ENCODE measurements at regions not wholly inside any gene's neighbourhood (a gene's known extent, or its start where the extent isn't known, plus 50 kb on each side); places are given as distances from the start of the nearest gene placed in this dataset.

DNA sequence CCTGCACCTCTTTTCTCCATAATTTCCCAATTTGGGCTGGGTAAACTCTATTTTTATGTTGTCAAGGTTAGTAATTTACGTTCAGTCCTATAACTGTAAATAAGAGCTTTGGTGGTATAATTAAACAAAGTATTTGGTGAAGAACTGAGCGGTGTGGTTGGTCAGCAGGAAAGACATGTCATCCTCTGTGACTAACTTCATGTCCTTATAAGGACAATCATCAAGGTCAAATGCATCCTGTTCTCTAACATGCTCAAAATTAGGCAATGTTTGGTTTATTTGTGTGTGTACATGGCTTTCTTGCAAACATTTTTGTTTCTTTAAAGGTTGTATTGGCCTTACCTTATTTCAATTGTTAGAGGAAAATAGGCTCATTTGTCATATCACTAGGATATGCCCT is 121.5 kb upstream of the NABP1 start:
- H3K79me1 ChIP-seq (ENCODE audit: low read depth, low read length), result no peaks in the 10 kb centered on the region
- no peak overlapping the region for H2AK5ac ChIP-seq (ENCODE audit: low read depth, low read length)
- H2BK15ac ChIP-seq (ENCODE audit: low read length), result no peak overlapping the region
- H3K23ac ChIP-seq (ENCODE audit: low read depth, low read length, poor library complexity), result no peak overlapping the region
- H3K4me1 ChIP-seq (ENCODE audit: control insufficient read depth in 2 of 2, insufficient read depth in 1 of 2, low read depth in 1 of 2, low read length in 2 of 2), result peaks cover 0 to 2% of the 10 kb centered on the region in 2 donors
- H4K91ac ChIP-seq (ENCODE audit: low read depth, low read length, poor library complexity), result no peak overlapping the region
- no peaks in the 10 kb centered on the region for H3K36me3 ChIP-seq (replicated peaks in 1 of 2; ENCODE audit: control insufficient read depth in 2 of 2, insufficient read depth in 2 of 2, low read length in 2 of 2)
- no peak overlapping the region for H3K27ac ChIP-seq (replicated peaks; ENCODE audit: low read length)
- H4K8ac ChIP-seq (ENCODE audit: low read depth, low read length), result no peak overlapping the region
- no peak overlapping the region for H2BK5ac ChIP-seq (ENCODE audit: low read length)
- H2AFZ ChIP-seq (ENCODE audit: low read length), result no peak overlapping the region
- H3K14ac ChIP-seq (ENCODE audit: low read length), result no peak overlapping the region
- no peak overlapping the region for H3K4ac ChIP-seq (ENCODE audit: low read length)
- H3K9ac ChIP-seq (ENCODE audit: low read depth, low read length, poor library complexity), result no peak overlapping the region
- no peak overlapping the region for H3K4me3 ChIP-seq (ENCODE audit: low read length in 2 of 2)
- DNase-seq (ENCODE audit: low spot score), result no peak
- peaks cover 0 to 4% (median 0%) of the 10 kb centered on the region in 3 experiments for H3K27me3 ChIP-seq (ENCODE audit: control insufficient read depth in 3 of 3, insufficient read depth in 3 of 3, low read depth in 1 of 3, low read length in 3 of 3)
- WGBS, 2 donors (ENCODE audit: extremely low coverage in 2 of 2, insufficient read length in 2 of 2, insufficient replicate concordance in 1 of 2), result no CpG with 5 or more reads among the region's 2 CpGs
- H2BK120ac ChIP-seq (ENCODE audit: low read depth, low read length), result no peak overlapping the region
- no peak overlapping the region for H3K18ac ChIP-seq (ENCODE audit: low read length)
- no peak overlapping the region for H3K4me2 ChIP-seq (ENCODE audit: insufficient read depth, low read length, poor library complexity, severe bottlenecking)
- H3K9me3 ChIP-seq (replicated peaks in 1 of 2; ENCODE audit: control insufficient read depth in 2 of 2, insufficient read depth in 1 of 2, low read depth in 1 of 2, low read length in 2 of 2), result no peaks in the 10 kb centered on the region
- H2BK12ac ChIP-seq (ENCODE audit: low read length), result no peak overlapping the region

DNA sequence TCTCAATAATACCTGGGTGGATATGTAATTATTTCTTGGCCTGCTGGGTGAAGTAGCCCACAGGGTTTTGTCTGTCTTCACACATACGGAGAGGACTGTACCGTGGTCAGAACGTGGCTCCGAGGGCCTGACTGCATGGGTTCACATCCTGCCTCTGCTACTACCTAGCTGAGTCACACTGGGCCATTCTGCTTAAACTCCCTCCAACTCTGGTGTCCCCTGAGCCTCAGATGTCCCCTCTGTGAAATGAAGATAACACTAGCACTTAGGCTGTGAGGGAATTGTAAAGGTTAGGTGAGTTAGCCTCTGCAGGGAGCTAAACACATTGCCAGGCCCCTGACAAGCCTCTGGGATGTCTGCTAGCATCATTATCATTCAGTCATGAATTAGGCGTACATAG is 120.1 kb upstream of the NABP1 start:
- Histone ChIP-seq H2BK12ac (ENCODE audit: low read length) (no peak overlapping the region), H3K79me1 (ENCODE audit: low read depth, low read length) (no peaks in the 10 kb centered on the region), H2AK5ac (ENCODE audit: low read depth, low read length) (no peak overlapping the region), H3K36me3 (replicated peaks in 1 of 2; ENCODE audit: control insufficient read depth in 2 of 2, insufficient read depth in 2 of 2, low read length in 2 of 2) (no peaks in the 10 kb centered on the region), H4K8ac (ENCODE audit: low read depth, low read length) (no peak overlapping the region), H3K27me3 (ENCODE audit: control insufficient read depth in 3 of 3, insufficient read depth in 3 of 3, low read depth in 1 of 3, low read length in 3 of 3) (peaks cover 0 to 4% (median 0%) of the 10 kb centered on the region in 3 experiments), H3K9ac (ENCODE audit: low read depth, low read length, poor library complexity) (no peak overlapping the region), H3K4me1 (ENCODE audit: control insufficient read depth in 2 of 2, insufficient read depth in 1 of 2, low read depth in 1 of 2, low read length in 2 of 2) (no peaks in the 10 kb centered on the region), H2BK5ac (ENCODE audit: low read length) (no peak overlapping the region), H2BK15ac (ENCODE audit: low read length) (no peak overlapping the region), H3K27ac (replicated peaks; ENCODE audit: low read length) (no peak overlapping the region), H3K4ac (ENCODE audit: low read length) (no peak overlapping the region), H3K18ac (ENCODE audit: low read length) (no peak overlapping the region), H3K9me3 (replicated peaks in 1 of 2; ENCODE audit: control insufficient read depth in 2 of 2, insufficient read depth in 1 of 2, low read depth in 1 of 2, low read length in 2 of 2) (no peaks in the 10 kb centered on the region), H3K14ac (ENCODE audit: low read length) (no peak overlapping the region), H3K4me2 (ENCODE audit: insufficient read depth, low read length, poor library complexity, severe bottlenecking) (no peak overlapping the region), H2AFZ (ENCODE audit: low read length) (no peak overlapping the region), H3K23ac (ENCODE audit: low read depth, low read length, poor library complexity) (no peak overlapping the region), H2BK120ac (ENCODE audit: low read depth, low read length) (no peak overlapping the region), H4K91ac (ENCODE audit: low read depth, low read length, poor library complexity) (no peak overlapping the region), H3K4me3 (ENCODE audit: low read length in 2 of 2) (no peak overlapping the region)
- no CpG with 5 or more reads among the region's 5 CpGs for WGBS, 2 donors (ENCODE audit: extremely low coverage in 2 of 2, insufficient read length in 2 of 2, insufficient replicate concordance in 1 of 2)
- DNase-seq (ENCODE audit: low spot score), result no peak

DNA sequence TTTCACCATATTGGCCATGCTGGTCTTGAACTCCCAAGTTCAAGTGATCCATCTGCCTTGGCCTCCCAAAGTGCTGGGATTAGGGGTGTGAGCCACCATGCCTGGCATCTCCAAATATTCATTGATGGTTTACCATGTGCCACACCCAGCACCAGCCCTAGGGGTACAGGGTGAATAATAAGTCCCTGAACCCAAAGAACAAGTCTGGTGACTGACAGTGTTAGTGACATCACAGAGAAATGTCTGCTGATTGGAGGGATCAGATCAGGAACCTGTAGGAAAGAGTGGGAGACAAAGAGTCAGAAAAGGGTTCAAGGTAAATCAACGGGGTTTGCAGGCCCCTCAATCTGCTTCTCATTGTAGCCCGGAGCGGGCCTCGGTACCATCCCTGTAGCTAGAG is 118.4 kb upstream of the NABP1 start:
- Histone ChIP-seq H2AFZ (ENCODE audit: low read length) (no peak overlapping the region), H3K9me3 (replicated peaks in 1 of 2; ENCODE audit: control insufficient read depth in 2 of 2, insufficient read depth in 1 of 2, low read depth in 1 of 2, low read length in 2 of 2) (no peaks in the 10 kb centered on the region), H4K8ac (ENCODE audit: low read depth, low read length) (no peak overlapping the region), H2BK120ac (ENCODE audit: low read depth, low read length) (no peak overlapping the region), H4K91ac (ENCODE audit: low read depth, low read length, poor library complexity) (no peak overlapping the region), H3K4ac (ENCODE audit: low read length) (no peak overlapping the region), H3K27me3 (ENCODE audit: control insufficient read depth in 3 of 3, insufficient read depth in 3 of 3, low read depth in 1 of 3, low read length in 3 of 3) (no peaks in the 10 kb centered on the region), H2AK5ac (ENCODE audit: low read depth, low read length) (no peak overlapping the region), H3K4me2 (ENCODE audit: insufficient read depth, low read length, poor library complexity, severe bottlenecking) (no peak overlapping the region), H3K18ac (ENCODE audit: low read length) (no peak overlapping the region), H3K14ac (ENCODE audit: low read length) (no peak overlapping the region), H3K4me1 (ENCODE audit: control insufficient read depth in 2 of 2, insufficient read depth in 1 of 2, low read depth in 1 of 2, low read length in 2 of 2) (no peaks in the 10 kb centered on the region), H3K79me1 (ENCODE audit: low read depth, low read length) (no peaks in the 10 kb centered on the region), H3K27ac (replicated peaks; ENCODE audit: low read length) (no peak overlapping the region), H3K36me3 (replicated peaks in 1 of 2; ENCODE audit: control insufficient read depth in 2 of 2, insufficient read depth in 2 of 2, low read length in 2 of 2) (no peaks in the 10 kb centered on the region), H2BK12ac (ENCODE audit: low read length) (no peak overlapping the region), H3K23ac (ENCODE audit: low read depth, low read length, poor library complexity) (no peak overlapping the region), H2BK5ac (ENCODE audit: low read length) (no peak overlapping the region), H3K4me3 (ENCODE audit: low read length in 2 of 2) (no peak overlapping the region), H2BK15ac (ENCODE audit: low read length) (no peak overlapping the region), H3K9ac (ENCODE audit: low read depth, low read length, poor library complexity) (no peak overlapping the region)
- DNase-seq (ENCODE audit: low spot score), result no peak
- no CpG with 5 or more reads among the region's 4 CpGs for WGBS, 2 donors (ENCODE audit: extremely low coverage in 2 of 2, insufficient read length in 2 of 2, insufficient replicate concordance in 1 of 2)

DNA sequence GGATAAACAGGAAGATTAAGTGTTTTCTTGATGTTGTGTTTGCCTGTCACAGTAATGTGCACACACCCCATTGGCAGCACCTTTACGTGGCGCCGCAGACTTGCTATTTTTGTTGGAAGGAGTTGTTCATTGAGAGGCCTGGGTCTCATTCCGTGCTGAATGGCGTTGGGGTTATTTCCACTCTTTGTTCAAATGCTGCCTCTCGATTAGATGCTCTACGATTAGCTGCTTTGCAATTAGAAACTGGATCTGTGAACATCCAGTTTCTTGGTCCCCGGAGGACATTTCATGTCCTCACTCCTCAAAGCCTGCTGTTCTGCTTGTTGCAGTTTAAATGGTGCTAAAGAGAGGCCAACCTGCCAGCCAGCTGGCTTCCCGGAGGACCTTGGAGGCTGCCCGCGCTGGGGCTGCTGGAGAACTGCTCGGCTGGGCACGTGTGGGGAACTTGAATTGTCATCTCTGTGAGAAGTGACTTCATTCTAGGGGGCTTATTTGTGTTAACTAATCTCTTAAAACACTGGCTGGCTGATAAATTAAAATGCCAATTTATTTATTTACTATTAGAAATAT is 117.4 kb upstream of the NABP1 start:
- no peak overlapping the region for H2BK12ac ChIP-seq (ENCODE audit: low read length)
- no peak overlapping the region for H2BK15ac ChIP-seq (ENCODE audit: low read length)
- H3K23ac ChIP-seq (ENCODE audit: low read depth, low read length, poor library complexity), result no peak overlapping the region
- no peak overlapping the region for H2AFZ ChIP-seq (ENCODE audit: low read length)
- no peak overlapping the region for H3K9ac ChIP-seq (ENCODE audit: low read depth, low read length, poor library complexity)
- no peak overlapping the region for H4K91ac ChIP-seq (ENCODE audit: low read depth, low read length, poor library complexity)
- H3K36me3 ChIP-seq (replicated peaks in 1 of 2; ENCODE audit: control insufficient read depth in 2 of 2, insufficient read depth in 2 of 2, low read length in 2 of 2), result no peaks in the 10 kb centered on the region
- H3K27ac ChIP-seq (replicated peaks; ENCODE audit: low read length), result no peak overlapping the region
- no peak for DNase-seq (ENCODE audit: low spot score)
- no peak overlapping the region for H3K18ac ChIP-seq (ENCODE audit: low read length)
- no peak overlapping the region for H3K4me2 ChIP-seq (ENCODE audit: insufficient read depth, low read length, poor library complexity, severe bottlenecking)
- no peak overlapping the region for H3K4ac ChIP-seq (ENCODE audit: low read length)
- no peak overlapping the region for H4K8ac ChIP-seq (ENCODE audit: low read depth, low read length)
- H2BK5ac ChIP-seq (ENCODE audit: low read length), result no peak overlapping the region
- H3K4me1 ChIP-seq (ENCODE audit: control insufficient read depth in 2 of 2, insufficient read depth in 1 of 2, low read depth in 1 of 2, low read length in 2 of 2), result no peaks in the 10 kb centered on the region
- no peaks in the 10 kb centered on the region for H3K27me3 ChIP-seq (ENCODE audit: control insufficient read depth in 3 of 3, insufficient read depth in 3 of 3, low read depth in 1 of 3, low read length in 3 of 3)
- H3K9me3 ChIP-seq (replicated peaks in 1 of 2; ENCODE audit: control insufficient read depth in 2 of 2, insufficient read depth in 1 of 2, low read depth in 1 of 2, low read length in 2 of 2), result no peaks in the 10 kb centered on the region
- no CpG with 5 or more reads among the region's 13 CpGs for WGBS, 2 donors (ENCODE audit: extremely low coverage in 2 of 2, insufficient read length in 2 of 2, insufficient replicate concordance in 1 of 2)
- H3K4me3 ChIP-seq (ENCODE audit: low read length in 2 of 2), result no peak overlapping the region
- no peaks in the 10 kb centered on the region for H3K79me1 ChIP-seq (ENCODE audit: low read depth, low read length)
- H2BK120ac ChIP-seq (ENCODE audit: low read depth, low read length), result no peak overlapping the region
- H2AK5ac ChIP-seq (ENCODE audit: low read depth, low read length), result no peak overlapping the region
- H3K14ac ChIP-seq (ENCODE audit: low read length), result no peak overlapping the region
